ENCODE measurements at regions not wholly inside any gene's neighbourhood (a gene's known extent, or its start where the extent isn't known, plus 50 kb on each side); places are given as distances from the start of the nearest gene placed in this dataset.

DNA sequence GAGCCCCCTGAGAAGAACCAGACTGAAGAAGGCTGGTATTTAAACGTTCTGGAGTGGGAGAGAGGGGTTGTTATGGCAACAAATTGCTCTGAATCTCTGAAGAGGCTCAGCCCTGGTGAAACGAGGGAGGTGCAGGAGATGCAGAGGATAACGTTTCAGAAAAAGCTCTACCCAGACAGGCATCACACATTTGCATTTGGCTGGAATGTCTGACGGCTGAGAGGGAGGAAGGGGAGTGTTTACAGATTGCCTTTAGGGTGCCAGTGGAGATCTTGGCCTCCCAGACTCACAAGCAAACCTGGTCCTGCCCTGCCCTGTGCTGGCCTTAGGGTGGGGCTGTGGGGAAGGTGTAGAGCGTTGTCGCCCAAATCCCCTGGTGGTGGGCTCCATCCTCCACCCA lies 169.0 kb upstream of the AJAP1 start:
- TF ChIP-seq, protein P1, sequence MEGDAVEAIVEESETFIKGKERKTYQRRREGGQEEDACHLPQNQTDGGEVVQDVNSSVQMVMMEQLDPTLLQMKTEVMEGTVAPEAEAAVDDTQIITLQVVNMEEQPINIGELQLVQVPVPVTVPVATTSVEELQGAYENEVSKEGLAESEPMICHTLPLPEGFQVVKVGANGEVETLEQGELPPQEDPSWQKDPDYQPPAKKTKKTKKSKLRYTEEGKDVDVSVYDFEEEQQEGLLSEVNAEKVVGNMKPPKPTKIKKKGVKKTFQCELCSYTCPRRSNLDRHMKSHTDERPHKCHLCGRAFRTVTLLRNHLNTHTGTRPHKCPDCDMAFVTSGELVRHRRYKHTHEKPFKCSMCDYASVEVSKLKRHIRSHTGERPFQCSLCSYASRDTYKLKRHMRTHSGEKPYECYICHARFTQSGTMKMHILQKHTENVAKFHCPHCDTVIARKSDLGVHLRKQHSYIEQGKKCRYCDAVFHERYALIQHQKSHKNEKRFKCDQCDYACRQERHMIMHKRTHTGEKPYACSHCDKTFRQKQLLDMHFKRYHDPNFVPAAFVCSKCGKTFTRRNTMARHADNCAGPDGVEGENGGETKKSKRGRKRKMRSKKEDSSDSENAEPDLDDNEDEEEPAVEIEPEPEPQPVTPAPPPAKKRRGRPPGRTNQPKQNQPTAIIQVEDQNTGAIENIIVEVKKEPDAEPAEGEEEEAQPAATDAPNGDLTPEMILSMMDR (IDR thresholded peaks at IDR 0.05; ENCODE audit: extremely low read depth, low read depth, low read length), result no peak
- no peak overlapping the region for H2AFZ ChIP-seq (ENCODE audit: low read length)
- no peaks in the 10 kb centered on the region for H3K27me3 ChIP-seq (ENCODE audit: insufficient read depth, low read length)
- no peak overlapping the region for H3K27ac ChIP-seq (ENCODE audit: low read depth, low read length)
- no peaks in the 10 kb centered on the region for H3K4me1 ChIP-seq (ENCODE audit: insufficient read depth, low read length)
- no peak overlapping the region for H3K4me2 ChIP-seq (ENCODE audit: insufficient read depth, low read length)
- no peaks in the 10 kb centered on the region for H3K9me3 ChIP-seq (ENCODE audit: low read depth, low read length)
- no peak for DNase-seq (ENCODE audit: insufficient read length, low spot score, missing footprints)
- H3K4me3 ChIP-seq (ENCODE audit: insufficient read depth, low read length), result no peak overlapping the region
- H3K79me2 ChIP-seq (ENCODE audit: insufficient read depth, low read length), result no peaks in the 10 kb centered on the region
- H4K20me1 ChIP-seq (ENCODE audit: insufficient read depth, low read length), result no peaks in the 10 kb centered on the region
- no peaks in the 10 kb centered on the region for H3K36me3 ChIP-seq (ENCODE audit: insufficient read depth, low read length)

DNA sequence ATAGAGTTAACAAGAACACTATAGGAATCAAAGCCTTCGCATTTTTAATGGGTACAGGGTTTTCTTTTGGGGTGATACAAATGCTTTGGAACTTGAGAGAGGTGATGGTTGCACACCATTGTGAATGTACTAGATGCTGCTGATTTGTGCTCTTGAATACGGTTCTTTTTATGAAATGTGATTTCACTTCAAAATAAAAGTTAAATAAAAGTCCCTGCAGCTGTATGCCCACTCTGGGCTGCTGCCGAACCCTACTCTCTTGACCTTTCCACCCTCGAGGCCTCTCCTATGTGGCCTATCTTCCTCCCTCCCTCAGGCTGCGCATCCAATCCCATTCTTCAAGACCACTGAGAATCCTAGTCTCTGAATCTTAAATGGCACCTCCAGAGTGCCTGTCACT lies 168.5 kb upstream of the AJAP1 start:
- H3K4me2 ChIP-seq (ENCODE audit: insufficient read depth, low read length), result no peak overlapping the region
- TF ChIP-seq, protein P1 (IDR thresholded peaks at IDR 0.05; ENCODE audit: extremely low read depth, low read depth, low read length), result no peak
- DNase-seq (ENCODE audit: insufficient read length, low spot score, missing footprints), result no peak
- H2AFZ ChIP-seq (ENCODE audit: low read length), result no peak overlapping the region
- no peaks in the 10 kb centered on the region for H3K4me1 ChIP-seq (ENCODE audit: insufficient read depth, low read length)
- no peaks in the 10 kb centered on the region for H3K9me3 ChIP-seq (ENCODE audit: low read depth, low read length)
- H3K27me3 ChIP-seq (ENCODE audit: insufficient read depth, low read length), result no peaks in the 10 kb centered on the region
- no peak overlapping the region for H3K4me3 ChIP-seq (ENCODE audit: insufficient read depth, low read length)
- H3K27ac ChIP-seq (ENCODE audit: low read depth, low read length), result no peak overlapping the region
- no peaks in the 10 kb centered on the region for H3K36me3 ChIP-seq (ENCODE audit: insufficient read depth, low read length)
- H3K79me2 ChIP-seq (ENCODE audit: insufficient read depth, low read length), result no peaks in the 10 kb centered on the region
- H4K20me1 ChIP-seq (ENCODE audit: insufficient read depth, low read length), result no peaks in the 10 kb centered on the region

DNA sequence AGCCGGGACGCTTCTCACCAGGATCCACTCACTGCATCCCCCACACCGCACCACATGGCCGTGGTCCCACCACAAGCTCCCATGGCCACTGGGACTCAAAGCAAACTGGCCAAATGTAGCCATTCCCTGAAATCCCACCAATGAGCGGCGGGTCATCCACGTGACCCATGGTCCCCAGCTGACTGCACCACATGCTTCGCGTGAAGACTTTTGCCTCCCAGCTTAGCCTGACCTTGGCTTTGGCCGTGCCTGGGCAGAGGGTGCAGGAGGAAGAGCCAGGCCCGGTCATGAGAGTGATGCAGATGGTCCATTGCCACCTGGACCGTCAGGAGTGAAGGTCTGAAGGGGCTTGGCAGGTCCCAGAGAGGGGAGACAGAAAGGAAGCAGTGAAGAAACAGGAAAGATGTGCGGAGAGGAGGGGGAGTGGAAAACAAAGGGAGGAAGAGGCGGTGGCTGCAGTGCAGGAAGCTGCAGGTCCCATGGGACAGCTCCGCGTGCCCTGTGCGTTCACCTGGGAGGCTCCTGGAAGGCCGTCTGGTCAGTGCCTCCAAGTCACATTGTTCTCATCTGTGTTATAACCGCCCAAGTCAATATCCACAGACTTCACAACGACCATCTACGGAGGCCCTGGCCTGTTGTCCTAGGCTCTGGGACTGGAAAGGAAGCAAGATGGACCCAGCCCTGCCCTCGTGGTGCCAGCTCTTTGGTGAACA lies 167.8 kb upstream of the AJAP1 start:
- H3K27ac ChIP-seq (ENCODE audit: low read depth, low read length), result no peak overlapping the region
- H3K4me3 ChIP-seq (ENCODE audit: insufficient read depth, low read length), result no peak overlapping the region
- no peak for DNase-seq (ENCODE audit: insufficient read length, low spot score, missing footprints)
- H3K9me3 ChIP-seq (ENCODE audit: low read depth, low read length), result no peaks in the 10 kb centered on the region
- H3K4me1 ChIP-seq (ENCODE audit: insufficient read depth, low read length), result no peaks in the 10 kb centered on the region
- no peak overlapping the region for H3K4me2 ChIP-seq (ENCODE audit: insufficient read depth, low read length)
- no peaks in the 10 kb centered on the region for H4K20me1 ChIP-seq (ENCODE audit: insufficient read depth, low read length)
- no peaks in the 10 kb centered on the region for H3K79me2 ChIP-seq (ENCODE audit: insufficient read depth, low read length)
- no peaks in the 10 kb centered on the region for H3K36me3 ChIP-seq (ENCODE audit: insufficient read depth, low read length)
- TF ChIP-seq, protein P1 (IDR thresholded peaks at IDR 0.05; ENCODE audit: extremely low read depth, low read depth, low read length), result no peak
- H3K27me3 ChIP-seq (ENCODE audit: insufficient read depth, low read length), result no peaks in the 10 kb centered on the region
- no peak overlapping the region for H2AFZ ChIP-seq (ENCODE audit: low read length)

DNA sequence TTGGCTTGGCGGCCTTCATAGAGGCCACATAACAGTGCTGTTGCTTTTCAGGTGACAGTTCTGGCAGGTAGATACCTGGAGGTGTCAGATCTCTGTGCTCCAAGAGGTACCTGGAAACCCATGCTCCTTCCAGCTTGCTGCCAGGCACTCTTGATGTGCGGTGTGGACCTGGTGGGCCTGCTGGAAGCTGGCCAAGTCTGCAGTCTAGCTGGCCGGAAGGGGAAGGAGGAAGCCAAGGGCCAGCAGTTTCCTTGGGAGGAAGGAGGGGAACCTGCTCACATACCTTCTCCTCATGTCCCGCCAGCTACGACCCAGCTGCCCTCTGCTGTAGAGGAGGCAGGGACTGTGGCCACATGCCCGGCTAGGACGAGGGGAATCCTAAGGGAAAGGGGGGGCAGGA lies 166.4 kb upstream of the AJAP1 start:
- Histone ChIP-seq H3K4me1 (ENCODE audit: insufficient read depth, low read length) (no peaks in the 10 kb centered on the region), H3K4me3 (ENCODE audit: insufficient read depth, low read length) (no peak overlapping the region), H2AFZ (ENCODE audit: low read length) (no peak overlapping the region), H3K27me3 (ENCODE audit: insufficient read depth, low read length) (no peaks in the 10 kb centered on the region), H4K20me1 (ENCODE audit: insufficient read depth, low read length) (no peaks in the 10 kb centered on the region), H3K4me2 (ENCODE audit: insufficient read depth, low read length) (no peak overlapping the region), H3K36me3 (ENCODE audit: insufficient read depth, low read length) (no peaks in the 10 kb centered on the region), H3K79me2 (ENCODE audit: insufficient read depth, low read length) (no peaks in the 10 kb centered on the region), H3K27ac (ENCODE audit: low read depth, low read length) (no peak overlapping the region), H3K9me3 (ENCODE audit: low read depth, low read length) (no peaks in the 10 kb centered on the region)
- TF ChIP-seq, protein P1 (IDR thresholded peaks at IDR 0.05; ENCODE audit: extremely low read depth, low read depth, low read length), result no peak
- DNase-seq (ENCODE audit: insufficient read length, low spot score, missing footprints), result peak; percentile 38

Data from osteoblast (primary cell).